Inflammatory macrophage treated with lipopolysaccharide for 4 hours (primary cell): ENCODE measurements at regions not wholly inside any gene's neighbourhood (a gene's known extent, or its start where the extent isn't known, plus 50 kb on each side); places are given as distances from the start of the nearest gene placed in this dataset.

Source experiments
- DNase-seq: peaks from one replicate; pipeline ENCODE4 v3.0.0-alpha.2; 2020

- DNase-seq: no peak
Observed at GRCh38 chr9:108709997-108710396, 145.8 kb downstream of the ACTL7B start.

DNA sequence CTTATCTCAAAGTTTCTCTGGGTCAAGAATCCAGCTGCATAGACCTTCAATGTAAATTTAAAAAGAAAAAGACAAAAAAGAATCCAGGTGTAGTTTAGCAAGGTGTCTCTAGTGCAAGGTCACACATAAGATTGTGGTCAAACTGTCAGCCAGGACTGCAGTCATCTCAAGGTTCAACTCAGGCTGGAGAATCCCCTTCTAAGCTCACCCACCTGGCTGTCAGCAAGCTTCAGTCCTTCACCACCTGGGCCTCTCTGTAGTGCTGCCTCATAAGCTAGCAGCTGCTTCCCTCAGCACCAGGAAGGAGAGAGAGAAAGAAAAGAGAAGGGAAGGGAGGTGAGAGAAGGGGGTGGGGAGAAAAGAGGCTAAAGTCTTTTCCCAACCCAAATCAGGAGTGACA is 146.7 kb downstream of the ACTL7B start:
- no peak for DNase-seq

DNA sequence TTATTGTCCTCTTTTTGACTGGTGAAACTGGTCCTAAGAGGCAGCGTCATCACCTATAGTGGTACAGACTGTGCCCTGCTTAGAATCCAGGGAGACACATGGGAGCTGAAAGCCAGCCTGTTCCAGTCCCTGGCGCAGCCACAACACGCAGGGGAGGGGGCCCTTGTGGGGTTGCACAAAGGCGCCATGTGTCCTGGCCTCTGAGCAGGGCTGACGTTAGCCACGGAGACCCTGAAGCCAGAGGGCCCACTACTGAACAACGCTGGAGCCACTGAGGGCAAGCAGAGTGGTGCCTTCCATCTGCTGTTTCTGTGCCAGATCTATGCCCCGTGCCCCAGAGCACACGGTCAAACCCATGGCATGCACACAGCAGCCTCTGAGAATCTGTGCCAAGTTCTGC is 147.3 kb downstream of the ACTL7B start:
- DNase-seq: no peak

DNA sequence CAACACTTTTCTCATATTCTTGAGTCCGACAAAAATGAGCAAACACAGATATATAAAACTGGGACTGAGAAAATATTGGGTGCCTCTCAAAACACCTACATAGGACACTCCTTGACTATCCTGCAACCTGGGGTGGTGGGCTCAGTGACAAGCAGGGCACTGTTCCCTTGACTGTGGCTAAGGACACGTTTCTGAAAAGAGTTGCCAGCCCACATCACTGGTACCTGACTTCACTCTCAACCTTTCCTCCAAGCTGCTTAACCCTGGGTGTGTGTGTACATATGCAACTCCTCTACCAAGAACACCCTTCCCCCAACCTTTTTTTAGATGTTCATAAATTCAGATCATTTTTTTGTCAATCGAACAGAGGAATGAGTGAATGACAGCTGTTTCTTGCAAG is 148.7 kb downstream of the ACTL7B start:
- DNase-seq: no peak

DNA sequence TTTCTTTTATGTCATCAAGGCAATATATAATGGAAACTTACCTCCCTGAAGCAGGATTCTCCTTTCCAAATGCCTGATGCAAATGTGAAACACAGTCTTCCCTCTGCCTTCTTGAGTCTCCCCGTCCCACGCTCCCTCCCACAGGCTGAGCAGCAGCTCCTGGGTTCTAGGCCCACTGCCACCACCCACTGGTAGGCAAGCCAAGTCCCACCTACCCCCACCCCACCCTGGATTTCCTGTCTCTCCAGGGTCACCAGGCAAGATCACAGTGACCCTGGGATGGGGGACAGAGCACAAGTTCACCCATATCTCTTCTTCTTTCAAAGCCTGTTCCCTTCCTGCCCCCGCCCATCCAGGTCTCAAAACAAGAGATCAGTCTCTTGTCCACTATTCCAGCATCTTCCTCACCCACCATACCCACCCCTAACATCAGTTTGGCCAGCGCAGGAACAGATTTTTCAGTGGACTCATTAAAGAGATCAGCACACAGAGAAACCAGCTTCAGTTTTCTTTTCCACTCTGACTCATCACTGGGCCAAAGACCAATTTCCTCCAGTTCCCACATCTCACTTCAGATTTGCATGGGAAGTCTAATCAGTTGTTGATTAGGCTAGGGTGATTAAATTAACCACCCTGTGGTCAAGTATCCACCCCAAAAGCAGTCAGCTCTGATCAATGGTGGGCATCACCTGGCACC is 151.5 kb downstream of the ACTL7B start:
- DNase-seq: peak; percentile 33

GRCh38 chr9:108703429-108703828 is 152.4 kb downstream of the ACTL7B start:
- DNase-seq: no peak

DNA sequence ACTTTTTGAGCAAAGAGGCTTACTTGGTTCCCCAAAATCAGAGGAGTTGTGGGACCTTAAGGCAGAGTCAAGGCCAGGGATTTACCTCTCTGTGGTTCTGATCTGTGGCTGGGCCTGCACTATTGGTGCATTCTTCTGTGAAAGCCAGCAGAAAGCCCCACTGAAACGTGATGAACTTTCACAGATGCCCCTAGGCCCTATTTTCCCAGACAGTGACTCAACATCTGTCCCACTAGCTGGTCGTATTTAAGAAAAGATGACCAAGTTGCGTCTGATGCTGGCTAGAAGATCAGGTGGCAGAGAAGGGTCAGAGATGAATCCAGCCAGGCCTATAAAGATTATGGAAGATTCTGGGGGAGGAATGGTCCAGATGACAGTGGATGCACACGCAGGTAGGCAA is 153.1 kb downstream of the ACTL7B start:
- DNase-seq: no peak

- no peak for DNase-seq
Observed at GRCh38 chr9:108698801-108699200, 157.0 kb downstream of the ACTL7B start.

DNA sequence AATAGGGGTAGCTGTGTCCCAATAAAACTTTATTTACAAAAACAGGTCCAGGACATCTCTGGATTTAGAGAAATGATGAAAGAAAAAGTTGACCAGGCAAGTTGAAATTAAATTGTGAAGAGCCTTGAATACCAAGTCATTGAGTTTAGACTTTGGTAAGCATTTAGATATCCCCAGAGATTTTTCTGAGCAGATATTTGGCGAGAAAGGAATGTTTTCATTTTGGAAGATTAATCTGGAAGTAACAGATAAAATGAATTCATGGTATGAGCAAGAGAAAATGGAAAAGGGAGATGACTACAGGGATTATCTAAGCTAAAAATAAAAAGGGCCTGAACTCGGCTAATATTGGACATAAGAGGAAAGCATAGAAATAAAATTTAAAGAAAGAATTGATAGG is 157.6 kb downstream of the ACTL7B start:
- no peak for DNase-seq

GRCh38 chr9:108696156-108696555 is 159.6 kb downstream of the ACTL7B start:
- no peak for DNase-seq

- DNase-seq: no peak
Observed at GRCh38 chr9:108694170-108694569, 161.6 kb downstream of the ACTL7B start.

- no peak for DNase-seq
Observed at GRCh38 chr9:108691614-108692013, 164.2 kb downstream of the ACTL7B start.

- no peak for DNase-seq
Observed at GRCh38 chr9:108688676-108689075, 167.1 kb downstream of the ACTL7B start.

DNA sequence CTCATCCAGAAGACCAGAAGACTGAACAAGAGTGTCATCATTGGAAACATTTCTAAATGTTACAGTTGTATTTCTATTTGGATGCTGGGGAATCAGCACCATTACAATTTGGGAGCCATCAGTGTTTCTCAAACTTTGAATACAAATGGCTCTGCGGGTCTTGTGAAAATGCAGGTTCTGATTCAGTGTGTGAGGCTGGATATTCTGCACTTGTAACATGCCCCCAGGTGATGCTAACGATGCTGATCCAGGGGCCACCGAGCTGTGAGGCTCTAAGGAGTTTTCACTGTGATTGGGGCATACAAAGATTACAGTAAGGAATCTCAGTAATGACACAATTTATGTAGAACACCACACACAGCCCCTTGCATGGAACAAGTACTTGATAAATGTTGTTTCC is 167.7 kb downstream of the ACTL7B start:
- no peak for DNase-seq

- DNase-seq: no peak
Observed at GRCh38 chr9:108687006-108687987, 168.5 kb downstream of the ACTL7B start.

GRCh38 chr9:108684288-108685025 is 171.3 kb downstream of the ACTL7B start:
- DNase-seq: no peak

GRCh38 chr9:108683245-108683644 is 172.5 kb downstream of the ACTL7B start:
- DNase-seq: no peak

DNA sequence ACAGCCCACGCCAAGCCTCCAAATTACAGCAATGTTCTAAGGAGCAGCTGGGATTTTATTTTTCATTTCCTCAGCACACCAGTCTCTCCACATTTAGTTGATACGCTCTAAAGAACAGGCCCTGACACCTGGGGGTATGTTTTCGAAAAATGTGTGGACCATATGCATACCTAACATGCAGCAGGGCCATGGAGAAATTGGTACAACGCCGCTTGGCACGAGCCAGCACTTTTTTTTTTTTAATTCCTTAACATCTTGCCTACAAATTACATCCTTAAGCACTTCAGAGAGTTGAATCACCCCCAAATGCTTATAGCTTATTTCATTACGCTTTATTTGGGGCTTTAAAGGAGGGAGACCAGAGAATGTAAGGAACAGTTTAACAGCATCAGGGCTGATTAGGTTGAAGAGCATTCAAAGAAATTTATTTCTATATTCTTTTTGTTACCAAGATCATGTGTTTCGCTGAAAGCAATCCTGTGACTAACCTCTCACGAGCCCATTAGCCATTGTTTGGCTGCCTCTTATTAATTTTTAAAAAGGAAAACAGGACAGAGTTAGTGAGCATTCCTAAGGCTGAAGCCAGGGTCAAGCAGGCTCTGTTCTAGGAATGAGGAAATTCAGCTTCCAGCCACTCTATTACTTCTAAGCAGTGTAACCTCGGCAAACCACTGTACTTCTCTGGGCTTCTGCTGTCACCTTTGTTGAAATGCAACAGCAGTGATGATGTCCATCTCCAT is 173.8 kb downstream of the ACTL7B start:
- no peak for DNase-seq

GRCh38 chr9:108680946-108681345 is 174.8 kb downstream of the ACTL7B start:
- DNase-seq: no peak

DNA sequence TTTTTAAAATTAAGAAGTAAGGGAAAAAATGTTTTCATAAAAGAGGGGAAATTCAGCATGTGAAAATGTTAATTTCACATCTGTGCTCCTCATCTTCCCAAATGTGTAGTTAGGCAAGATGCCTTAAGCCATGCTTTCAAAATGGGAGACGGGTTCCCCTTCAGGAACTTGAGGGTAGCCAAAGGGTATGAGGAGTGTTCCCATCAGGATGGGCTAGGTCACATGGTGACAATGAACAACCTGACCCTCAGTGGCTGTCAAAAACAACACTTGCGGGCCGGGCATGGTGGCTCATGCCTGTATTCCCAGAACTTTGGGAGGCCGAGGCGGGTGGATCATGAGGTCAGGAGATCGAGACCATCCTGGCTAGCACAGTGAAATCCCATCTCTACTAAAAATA is 178.0 kb downstream of the ACTL7B start:
- no peak for DNase-seq

DNA sequence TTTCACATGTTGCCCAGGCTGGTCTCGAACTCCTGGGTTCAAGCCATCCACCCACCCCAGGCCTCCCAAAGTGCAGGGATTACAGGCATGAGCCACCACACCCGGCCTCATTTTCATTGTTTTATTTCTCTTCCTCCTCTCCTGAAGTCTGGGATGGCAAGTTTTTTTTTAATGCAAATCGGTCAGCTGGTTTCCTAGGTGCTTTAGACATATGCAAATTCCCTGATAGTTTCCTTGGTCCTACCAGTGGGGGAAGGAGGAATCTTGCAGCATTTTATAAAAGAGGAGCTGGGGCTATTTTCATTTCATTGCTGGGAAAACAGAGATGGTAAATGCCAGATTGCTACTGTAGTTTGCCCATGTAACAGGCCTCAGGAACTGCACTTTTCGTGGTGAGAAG is 179.4 kb downstream of the ACTL7B start:
- no peak for DNase-seq

- no peak for DNase-seq
Observed at GRCh38 chr9:108675708-108676107, 180.1 kb downstream of the ACTL7B start.
